H1 (cell line): ENCODE measurements at regions not wholly inside any gene's neighbourhood (a gene's known extent, or its start where the extent isn't known, plus 50 kb on each side); places are given as distances from the start of the nearest gene placed in this dataset.

Source experiments
- CTCF ChIA-PET: fragments of 300-600 bp; sonication (Branson Sonifier 250); formaldehyde crosslinking; loops from one replicate; lab custom pipeline; 2021; ENCODE audit not compliant: partially characterized antibody; lab: Charles Lee
- POLR2A ChIA-PET: fragments of 300-600 bp; sonication (Branson Sonifier 250); formaldehyde crosslinking; loops from one replicate; lab custom pipeline; 2021; ENCODE audit warnings: inconsistent platforms; ENCODE audit not compliant: partially characterized antibody; lab: Charles Lee
- DNase-seq, 2 experiments: peaks; one replicate each; pipeline versions ENCODE4 v3.0.0 to v3.0.0-alpha.2; 2010 to 2022; ENCODE audit warnings: low spot score in 2 of 2, low read depth in 1 of 2, mixed read lengths in 1 of 2
- FAIRE-seq: peaks from 2 replicates; lab custom pipeline; 2011; peaks lifted over from hg19 to GRCh38; lab: Jason Lieb, UNC
- H2AFZ ChIP-seq: 2 replicates; pipeline ENCODE4 v1.8.1; 2012; ENCODE audit warnings: low read length, inconsistent platforms
- H2AK5ac ChIP-seq: 2 replicates; pipeline ENCODE4 v1.6.1; 2013; ENCODE audit warnings: low read depth, low read length
- H2BK120ac ChIP-seq: replicated peaks from 2 replicates; pipeline ENCODE3; 2013; ENCODE audit warnings: low read depth, low read length, inconsistent platforms
- H2BK12ac ChIP-seq: 2 replicates; pipeline ENCODE4 v1.6.1; 2013; ENCODE audit warnings: low read depth, low read length
- H2BK15ac ChIP-seq: 2 replicates; pipeline ENCODE4 v1.6.1; 2013; ENCODE audit warnings: low read length
- H2BK20ac ChIP-seq: 2 replicates; pipeline ENCODE4 v1.6.1; 2013; ENCODE audit warnings: low read length
- H2BK5ac ChIP-seq: 2 replicates; pipeline ENCODE4 v1.6.1; 2013; ENCODE audit warnings: low read depth, low read length
- H3K14ac ChIP-seq: 2 replicates; pipeline ENCODE4 v1.6.1; 2013; ENCODE audit warnings: inconsistent platforms; ENCODE audit not compliant: insufficient read length
- H3K18ac ChIP-seq: 2 replicates; pipeline ENCODE4 v1.6.1; 2013; ENCODE audit warnings: low read length; ENCODE audit errors: extremely low read depth
- H3K23ac ChIP-seq: 2 replicates; pipeline ENCODE4 v1.6.1; 2013; ENCODE audit warnings: inconsistent platforms; ENCODE audit not compliant: insufficient read length
- H3K23me2 ChIP-seq: 2 replicates; pipeline ENCODE4 v1.6.1; 2013; ENCODE audit warnings: low read depth, low read length
- H3K27ac ChIP-seq: 2 replicates; pipeline ENCODE4 v1.6.1; 2011; ENCODE audit warnings: low read depth, low read length, inconsistent platforms
- H3K27me3 ChIP-seq, 4 experiments: replicated peaks in 1 of 4; 1 replicate in 1 of 4; 2 replicates in 3 of 4; pipeline versions ENCODE4 v1.6.1 to v1.8.1; 2011 to 2013; ENCODE audit warnings: low read length in 3 of 4, mild to moderate bottlenecking in 3 of 4, inconsistent platforms in 2 of 4, mixed read lengths in 2 of 4, moderate library complexity in 1 of 4; ENCODE audit not compliant: control insufficient read depth in 3 of 4, insufficient read depth in 3 of 4; ENCODE audit errors: extremely low read depth in 1 of 4
- H3K36me3 ChIP-seq, 4 experiments: 2 replicates each; pipeline versions ENCODE4 v1.6.1 to v1.8.1; 2011 to 2013; ENCODE audit warnings: mild to moderate bottlenecking in 4 of 4, low read length in 3 of 4, moderate library complexity in 2 of 4, control low read depth in 1 of 4, inconsistent platforms in 1 of 4; ENCODE audit not compliant: insufficient read depth in 4 of 4, control insufficient read depth in 2 of 4
- H3K4ac ChIP-seq: replicated peaks from 2 replicates; pipeline ENCODE3; 2013; ENCODE audit warnings: low read length, low read depth, mixed read lengths, inconsistent platforms; ENCODE audit not compliant: insufficient read length
- H3K4me1 ChIP-seq, 4 experiments: replicated peaks in 1 of 4; 1 replicate in 1 of 4; 2 replicates in 3 of 4; pipeline versions ENCODE4 v1.6.1 to v1.8.1; 2011 to 2013; ENCODE audit warnings: low read length in 3 of 4, inconsistent platforms in 2 of 4, mixed read lengths in 1 of 4; ENCODE audit not compliant: insufficient read depth in 4 of 4, control insufficient read depth in 3 of 4
- H3K4me2 ChIP-seq, 2 experiments: 2 replicates each; pipeline versions ENCODE4 v1.6.1 to v1.8.1; 2011 to 2013; ENCODE audit warnings: low read depth in 2 of 2, low read length in 2 of 2, control low read depth in 1 of 2, inconsistent platforms in 1 of 2, mild to moderate bottlenecking in 1 of 2; ENCODE audit not compliant: insufficient read depth in 1 of 2
- H3K4me3 ChIP-seq, 4 experiments: fragments of 200-600, 300-600 bp in 1 of 4; sonication (generic), shearing (Covaris generic), sonication (Bioruptor Twin) in 1 of 4; 2 replicates each; pipeline versions ENCODE4 v1.5.1 to v1.8.1; 2011 to 2016; ENCODE audit warnings: low read length in 4 of 4, low read depth in 3 of 4, control low read depth in 2 of 4, inconsistent platforms in 2 of 4, mild to moderate bottlenecking in 2 of 4, mixed read lengths in 1 of 4, moderate library complexity in 1 of 4; ENCODE audit not compliant: insufficient read depth in 2 of 4; ENCODE audit errors: extremely low read depth in 1 of 4
- H3K56ac ChIP-seq: replicated peaks from 2 replicates; pipeline ENCODE3; 2013; ENCODE audit warnings: low read depth, mild to moderate bottlenecking, mixed read lengths, low read length, inconsistent platforms; ENCODE audit not compliant: insufficient read length
- H3K79me1 ChIP-seq: 2 replicates; pipeline ENCODE4 v1.6.1; 2013; ENCODE audit warnings: low read depth, low read length, control low read depth
- H3K79me2 ChIP-seq, 2 experiments: 2 replicates each; pipeline versions ENCODE4 v1.6.1 to v1.8.1; 2012 to 2013; ENCODE audit warnings: low read length in 2 of 2, mild to moderate bottlenecking in 2 of 2, inconsistent platforms in 1 of 2; ENCODE audit not compliant: insufficient read depth in 2 of 2, control insufficient read depth in 1 of 2
- H3K9ac ChIP-seq, 4 experiments: replicated peaks in 1 of 4; 1 replicate in 1 of 4; 2 replicates in 3 of 4; pipeline versions ENCODE4 v1.6.1 to v1.8.1; 2011 to 2013; ENCODE audit warnings: low read depth in 3 of 4, low read length in 3 of 4, control low read depth in 2 of 4, mild to moderate bottlenecking in 2 of 4, moderate library complexity in 2 of 4, inconsistent platforms in 1 of 4; ENCODE audit errors: extremely low read depth in 1 of 4
- H3K9me3 ChIP-seq, 2 experiments: 2 replicates each; pipeline versions ENCODE4 v1.6.1 to v1.8.1; 2012 to 2013; ENCODE audit warnings: mild to moderate bottlenecking in 2 of 2, moderate library complexity in 2 of 2, control low read depth in 1 of 2, inconsistent platforms in 1 of 2, low read depth in 1 of 2, low read length in 1 of 2, mixed read lengths in 1 of 2; ENCODE audit not compliant: insufficient read depth in 2 of 2
- H4K20me1 ChIP-seq, 2 experiments: replicated peaks in 1 of 2; 2 replicates each; pipeline versions ENCODE3 to v1.8.1; 2011 to 2013; ENCODE audit warnings: inconsistent platforms in 2 of 2, low read length in 2 of 2, mild to moderate bottlenecking in 1 of 2; ENCODE audit not compliant: insufficient read depth in 2 of 2, control insufficient read depth in 1 of 2
- H4K5ac ChIP-seq: 2 replicates; pipeline ENCODE4 v1.6.1; 2013; ENCODE audit warnings: low read length, low read depth, mixed read lengths, inconsistent platforms; ENCODE audit not compliant: insufficient read length
- H4K8ac ChIP-seq: 2 replicates; pipeline ENCODE4 v1.8.0; 2013; ENCODE audit warnings: mild to moderate bottlenecking, moderate library complexity, low read length, inconsistent platforms; ENCODE audit not compliant: insufficient read depth; ENCODE audit errors: extremely low read depth
- H4K91ac ChIP-seq: replicated peaks from 2 replicates; pipeline ENCODE3; 2013; ENCODE audit warnings: low read length, mixed read lengths, inconsistent platforms; ENCODE audit not compliant: insufficient read length
- CBX8 ChIP-seq: fragments of 300-800, 300-1000 bp; sonication (generic); IDR thresholded peaks from 2 replicates; pipeline ENCODE4 v1.7.1; 2016; ENCODE audit warnings: low read depth, low read length, borderline replicate concordance
- CEBPB ChIP-seq: IDR thresholded peaks from 2 replicates; pipeline ENCODE4 v1.6.1; 2012; ENCODE audit warnings: low read depth, low read length
- CHD1 ChIP-seq: IDR thresholded peaks from 2 replicates; pipeline ENCODE4 v1.6.1; 2012; ENCODE audit warnings: low read depth, low read length, improper control_type of control experiment
- CHD2 ChIP-seq: IDR thresholded peaks from 2 replicates; pipeline ENCODE4 v1.6.1; 2012; ENCODE audit warnings: low read length, improper control_type of control experiment
- EZH2 ChIP-seq: fragments of 200-600 bp; sonication (generic); IDR thresholded peaks from 2 replicates; pipeline ENCODE4 v1.7.1; 2012; ENCODE audit warnings: low read depth, mild to moderate bottlenecking, moderate library complexity, low read length, inconsistent platforms; ENCODE audit not compliant: severe bottlenecking
- GABPA ChIP-seq: IDR thresholded peaks from 2 replicates; pipeline ENCODE4 v1.6.1; 2011; ENCODE audit warnings: mild to moderate bottlenecking, low read length, moderate library complexity, borderline replicate concordance; ENCODE audit not compliant: insufficient read depth
- GTF2F1 ChIP-seq: IDR thresholded peaks from 2 replicates; pipeline ENCODE4 v1.6.1; 2012; ENCODE audit warnings: low read depth, low read length, improper control_type of control experiment, borderline replicate concordance
- MAFK ChIP-seq: IDR thresholded peaks from 2 replicates; pipeline ENCODE4 v1.6.1; 2012; ENCODE audit warnings: low read depth, mild to moderate bottlenecking, improper control_type of control experiment, low read length
- SUZ12 ChIP-seq: fragments of 200-600 bp; sonication (generic); IDR thresholded peaks from 2 replicates; pipeline ENCODE4 v1.6.1; 2012; ENCODE audit warnings: mild to moderate bottlenecking, inconsistent platforms, low read length, moderate library complexity, mixed read lengths
- TAF1 ChIP-seq: IDR thresholded peaks from 2 replicates; pipeline ENCODE4 v1.6.1; 2011; ENCODE audit warnings: mild to moderate bottlenecking, low read depth, low read length
- ZNF274 ChIP-seq: IDR thresholded peaks from 2 replicates; pipeline ENCODE4 v1.7.0; 2012; ENCODE audit warnings: low read length, borderline replicate concordance; ENCODE audit errors: extremely low read depth
- WGBS, 2 experiments: shearing (Covaris generic) in 1 of 2; methylation state at CpG; one replicate each; pipeline versions ENCODE4 v1.1.6 to v1.1.7; 2013 to 2015; ENCODE audit warnings: low lambda C conversion rate in 2 of 2, mixed read lengths in 2 of 2, inconsistent platforms in 1 of 2, low coverage in 1 of 2, missing lambda C conversion rate in 1 of 2; ENCODE audit not compliant: insufficient replicate concordance in 2 of 2, insufficient coverage in 1 of 2, insufficient read length in 1 of 2; ENCODE audit errors: extremely low coverage in 1 of 2, missing lambda C conversion rate in 1 of 2; 5-methylcytosine and 5-hydroxymethylcytosine counted together
- TF ChIP-seq, protein P1 (sequence below): IDR thresholded peaks from 2 replicates; pipeline ENCODE4 v1.6.1; 2011; ENCODE audit warnings: low read depth, mild to moderate bottlenecking, low read length; ENCODE audit not compliant: insufficient read depth

GRCh38 chr6:48597951-48598350, 487.0 kb upstream of the PTCHD4 start:
- no peak overlapping the region for H3K14ac ChIP-seq
- H3K27ac ChIP-seq, result no peak overlapping the region
- H3K9me3 ChIP-seq, result no peaks in the 10 kb centered on the region
- no peak overlapping the region for H4K91ac ChIP-seq
- no peak for FAIRE-seq
- no peak overlapping the region for H2BK5ac ChIP-seq
- H3K9ac ChIP-seq, result no peak overlapping the region
- POLR2A ChIA-PET, result no interaction called here
- H2AK5ac ChIP-seq, result no peak overlapping the region
- H2BK12ac ChIP-seq, result no peak overlapping the region
- H3K4me1 ChIP-seq, result no peaks in the 10 kb centered on the region
- H2AFZ ChIP-seq, result no peak overlapping the region
- no peak overlapping the region for H2BK20ac ChIP-seq
- H3K79me1 ChIP-seq, result no peaks in the 10 kb centered on the region
- H3K4me3 ChIP-seq, result no peak overlapping the region
- TF ChIP-seq ZNF274 (no peak), CHD1 (no peak), SUZ12 (no peak), GABPA (no peak), CBX8 (no peak), MAFK (no peak), TAF1 (no peak), CEBPB (no peak), GTF2F1 (no peak), EZH2 (no peak), CHD2 (no peak)
- TF ChIP-seq, protein P1, sequence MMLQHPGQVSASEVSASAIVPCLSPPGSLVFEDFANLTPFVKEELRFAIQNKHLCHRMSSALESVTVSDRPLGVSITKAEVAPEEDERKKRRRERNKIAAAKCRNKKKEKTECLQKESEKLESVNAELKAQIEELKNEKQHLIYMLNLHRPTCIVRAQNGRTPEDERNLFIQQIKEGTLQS, result no peak
- H4K5ac ChIP-seq, result no peak overlapping the region
- CTCF ChIA-PET, result no interaction called here
- H3K79me2 ChIP-seq, result no peaks in the 10 kb centered on the region
- H3K56ac ChIP-seq, result no peak overlapping the region
- no peaks in the 10 kb centered on the region for H4K20me1 ChIP-seq
- DNase-seq, result no peak
- H3K23me2 ChIP-seq, result no peaks in the 10 kb centered on the region
- H2BK120ac ChIP-seq, result no peak overlapping the region
- no peak overlapping the region for H3K18ac ChIP-seq
- no peaks in the 10 kb centered on the region for H3K27me3 ChIP-seq
- no peaks in the 10 kb centered on the region for H3K36me3 ChIP-seq
- H4K8ac ChIP-seq, result no peak overlapping the region
- no peak overlapping the region for H3K4me2 ChIP-seq
- H3K4ac ChIP-seq, result no peak overlapping the region
- no peak overlapping the region for H2BK15ac ChIP-seq
- 94% methylated on average over 3 of the region's 3 CpGs; no CpG with 5 or more reads in 1 of the 2 experiments for WGBS, 2 experiments
- no peak overlapping the region for H3K23ac ChIP-seq
